Small intestine (tissue), 7 donors: ENCODE measurements at regions not wholly inside any gene's neighbourhood (a gene's known extent, or its start where the extent isn't known, plus 50 kb on each side); places are given as distances from the start of the nearest gene placed in this dataset.

Experiments
- DNase-seq, 2 donors: peaks; one replicate each; pipeline versions ENCODE4 v3.0.0 to v3.0.0-alpha.2; 2013
- FAIRE-seq: peaks from 2 replicates; lab custom pipeline; 2012; peaks lifted over from hg19 to GRCh38; lab: Jason Lieb, UNC
- H3K27ac ChIP-seq, 3 donors: one replicate each; pipeline ENCODE4 v1.5.1; 2013; ENCODE audit warnings: low read length in 2 of 3, mild to moderate bottlenecking in 2 of 3, control low read depth in 1 of 3, inconsistent platforms in 1 of 3, low read depth in 1 of 3, moderate library complexity in 1 of 3
- H3K27me3 ChIP-seq, 3 donors: one replicate each; pipeline ENCODE4 v1.6.1; 2013; ENCODE audit warnings: low read length in 3 of 3, inconsistent platforms in 1 of 3; ENCODE audit not compliant: control insufficient read depth in 3 of 3, insufficient read depth in 3 of 3
- H3K36me3 ChIP-seq, 3 donors: one replicate each; pipeline ENCODE4 v1.6.1; 2013; ENCODE audit warnings: low read length in 3 of 3, inconsistent platforms in 1 of 3, low read depth in 1 of 3, mild to moderate bottlenecking in 1 of 3, moderate library complexity in 1 of 3; ENCODE audit not compliant: control insufficient read depth in 3 of 3, insufficient read depth in 2 of 3
- H3K4me1 ChIP-seq, 3 donors: one replicate each; pipeline ENCODE4 v1.6.1; 2013; ENCODE audit warnings: low read length in 2 of 3, inconsistent platforms in 1 of 3, low read depth in 1 of 3, mild to moderate bottlenecking in 1 of 3, moderate library complexity in 1 of 3; ENCODE audit not compliant: control insufficient read depth in 3 of 3, insufficient read depth in 2 of 3
- H3K4me3 ChIP-seq, 3 donors: one replicate each; pipeline ENCODE4 v1.5.1; 2013; ENCODE audit warnings: low read length in 3 of 3, control low read depth in 1 of 3, inconsistent platforms in 1 of 3, low read depth in 1 of 3, mild to moderate bottlenecking in 1 of 3, moderate library complexity in 1 of 3
- H3K9me3 ChIP-seq, 2 donors: one replicate each; pipeline ENCODE4 v1.6.1; 2013; ENCODE audit warnings: low read depth in 1 of 2, low read length in 1 of 2; ENCODE audit not compliant: control insufficient read depth in 2 of 2, insufficient read depth in 1 of 2
- WGBS, 3 donors: extraction: QIAGEN DNeasy Blood & Tissue Kit; methylation state at CpG; one replicate each; pipeline ENCODE4 v1.1.7; 2013; 5-methylcytosine and 5-hydroxymethylcytosine counted together
- donor health status: healthy with polysubstance abuse.
- donor health status: control.
- donor health status: control.
- donor health status: Bipolar disorder and iron deficiency.
- donor health status: healthy.

DNA sequence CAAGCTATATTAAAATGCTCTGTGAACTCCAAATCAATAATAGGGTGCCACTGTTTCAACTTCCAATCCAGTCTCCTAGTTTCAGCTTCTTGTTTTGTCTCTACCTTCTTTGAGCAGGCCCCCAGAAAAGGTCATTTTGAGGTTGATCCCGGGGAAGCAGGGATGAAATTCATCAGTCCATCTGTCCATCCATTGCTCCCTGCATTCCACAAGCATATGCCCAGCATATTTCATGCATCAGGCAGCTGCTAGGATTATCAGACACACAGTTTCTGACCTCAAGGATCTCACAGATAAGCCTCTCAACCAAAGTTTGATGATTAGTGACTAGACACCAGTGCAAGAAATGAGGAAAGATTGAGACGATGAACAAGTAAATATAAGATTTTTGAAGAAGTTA lies 186.6 kb upstream of the PDE1C start:
- DNase-seq (no peak), FAIRE-seq (no peak)
- Histone ChIP-seq H3K4me1 (peaks cover 0 to 6% (median 0%) of the 10 kb centered on the region in 3 donors), H3K27me3 (no peaks in the 10 kb centered on the region), H3K36me3 (no peaks in the 10 kb centered on the region), H3K9me3 (no peaks in the 10 kb centered on the region), H3K27ac (no peak overlapping the region), H3K4me3 (no peak overlapping the region)
- 54 to 71% (median 71%) methylated on average over 2 of the region's 2 CpGs for WGBS, 3 donors

DNA sequence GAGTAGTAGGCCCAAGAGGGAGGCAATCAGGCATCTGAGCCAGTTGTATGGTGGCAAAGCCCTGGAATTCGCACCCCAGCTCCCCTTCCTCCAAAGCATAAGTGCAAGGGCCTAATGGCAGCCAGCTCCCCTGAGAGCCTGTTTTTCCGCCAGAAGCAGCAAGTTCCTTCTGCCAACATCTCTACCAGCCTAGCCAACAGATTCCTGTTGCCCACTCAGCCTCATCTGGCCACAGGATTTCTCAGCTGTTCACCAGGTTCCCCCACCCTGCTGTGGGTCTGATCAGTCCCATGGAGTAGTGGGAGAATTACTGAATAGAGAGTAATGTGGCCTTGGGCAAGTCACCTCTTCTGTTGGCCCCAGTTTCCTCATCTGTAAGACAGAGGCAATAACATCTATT lies 186.2 kb upstream of the PDE1C start:
- Histone ChIP-seq H3K4me1 (peaks cover 0 to 6% (median 0%) of the 10 kb centered on the region in 3 donors), H3K36me3 (no peaks in the 10 kb centered on the region), H3K4me3 (no peak overlapping the region), H3K27me3 (no peaks in the 10 kb centered on the region), H3K27ac (no peak overlapping the region), H3K9me3 (no peaks in the 10 kb centered on the region)
- DNase-seq, result no peak
- 46 to 79% (median 75%) methylated on average over 2 of the region's 2 CpGs for WGBS, 3 donors
- FAIRE-seq, result no peak

DNA sequence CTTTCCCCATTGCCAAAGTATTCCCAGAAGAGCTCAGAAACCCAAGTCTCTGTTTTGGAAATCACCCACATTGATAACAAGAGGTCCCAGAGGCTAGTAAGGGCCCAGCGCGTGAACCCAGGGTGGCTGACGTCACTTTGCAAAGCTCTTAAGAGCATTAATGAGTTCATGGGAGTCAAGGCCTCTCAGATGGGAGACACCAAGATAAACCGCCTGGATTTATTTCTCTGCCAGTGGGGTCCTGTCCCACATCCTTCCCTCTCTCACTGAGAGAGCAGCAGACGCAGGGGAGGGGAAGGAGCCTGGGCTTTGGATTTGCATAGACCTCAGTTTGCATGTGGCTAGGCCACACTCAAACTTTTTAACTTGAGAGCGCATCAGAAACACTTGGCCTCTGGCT lies 184.8 kb upstream of the PDE1C start:
- Histone ChIP-seq H3K4me3 (no peak overlapping the region), H3K36me3 (no peaks in the 10 kb centered on the region), H3K9me3 (no peaks in the 10 kb centered on the region), H3K27me3 (no peaks in the 10 kb centered on the region), H3K4me1 (peaks cover 0 to 6% (median 0%) of the 10 kb centered on the region in 3 donors), H3K27ac (no peak overlapping the region)
- WGBS, 3 donors, result 66 to 79% (median 71%) methylated on average over 6 of the region's 6 CpGs
- DNase-seq (no peak), FAIRE-seq (no peak)

DNA sequence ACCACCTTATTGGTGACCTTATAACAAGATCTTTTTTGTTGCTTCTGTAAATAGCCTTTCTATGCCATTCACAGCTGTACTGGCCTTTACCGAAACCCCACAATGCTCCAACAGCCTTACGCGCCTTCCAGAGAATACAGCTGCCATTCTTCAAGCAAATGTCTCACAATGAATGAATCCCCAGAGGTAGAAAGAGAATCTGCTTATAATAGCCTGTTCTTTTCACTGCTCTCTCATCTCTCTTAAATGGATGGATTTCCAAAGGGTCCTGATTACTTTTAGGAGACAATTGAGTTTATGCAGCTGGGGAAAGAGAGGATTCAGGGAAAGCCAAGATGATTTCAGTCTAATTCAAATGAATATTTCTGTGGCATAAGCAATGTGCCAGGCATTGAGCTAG lies 183.1 kb upstream of the PDE1C start:
- no peak for DNase-seq
- H3K36me3 ChIP-seq, result no peaks in the 10 kb centered on the region
- H3K27me3 ChIP-seq, result peaks cover 0 to 3% (median 0%) of the 10 kb centered on the region in 3 donors
- H3K4me1 ChIP-seq, result peaks cover 0 to 6% (median 0%) of the 10 kb centered on the region in 3 donors
- H3K27ac ChIP-seq, result no peak overlapping the region
- FAIRE-seq, result no peak
- no peaks in the 10 kb centered on the region for H3K9me3 ChIP-seq
- H3K4me3 ChIP-seq, result no peak overlapping the region
- 86 to 100% (median 86%) methylated on average over 3 of the region's 3 CpGs for WGBS, 3 donors

DNA sequence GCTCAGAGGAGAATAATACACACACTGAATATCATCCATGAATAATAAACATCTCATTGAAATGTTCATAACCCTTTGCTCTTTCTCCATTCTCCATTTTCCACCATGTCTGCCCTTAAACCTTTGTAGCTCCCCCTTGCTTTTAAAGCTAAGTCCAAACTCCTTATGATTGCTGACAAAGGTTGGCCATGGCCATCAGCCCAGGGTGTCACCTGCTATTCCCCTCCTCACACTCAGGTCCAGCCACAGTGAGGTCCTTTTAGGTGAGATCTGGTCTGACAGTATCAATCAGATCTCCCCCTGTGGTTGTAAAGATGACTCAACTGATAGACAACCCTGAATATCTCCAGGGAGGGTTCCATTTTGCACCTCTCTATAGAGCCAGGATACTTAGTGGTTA lies 181.5 kb upstream of the PDE1C start:
- no peak for FAIRE-seq
- no peak for DNase-seq

DNA sequence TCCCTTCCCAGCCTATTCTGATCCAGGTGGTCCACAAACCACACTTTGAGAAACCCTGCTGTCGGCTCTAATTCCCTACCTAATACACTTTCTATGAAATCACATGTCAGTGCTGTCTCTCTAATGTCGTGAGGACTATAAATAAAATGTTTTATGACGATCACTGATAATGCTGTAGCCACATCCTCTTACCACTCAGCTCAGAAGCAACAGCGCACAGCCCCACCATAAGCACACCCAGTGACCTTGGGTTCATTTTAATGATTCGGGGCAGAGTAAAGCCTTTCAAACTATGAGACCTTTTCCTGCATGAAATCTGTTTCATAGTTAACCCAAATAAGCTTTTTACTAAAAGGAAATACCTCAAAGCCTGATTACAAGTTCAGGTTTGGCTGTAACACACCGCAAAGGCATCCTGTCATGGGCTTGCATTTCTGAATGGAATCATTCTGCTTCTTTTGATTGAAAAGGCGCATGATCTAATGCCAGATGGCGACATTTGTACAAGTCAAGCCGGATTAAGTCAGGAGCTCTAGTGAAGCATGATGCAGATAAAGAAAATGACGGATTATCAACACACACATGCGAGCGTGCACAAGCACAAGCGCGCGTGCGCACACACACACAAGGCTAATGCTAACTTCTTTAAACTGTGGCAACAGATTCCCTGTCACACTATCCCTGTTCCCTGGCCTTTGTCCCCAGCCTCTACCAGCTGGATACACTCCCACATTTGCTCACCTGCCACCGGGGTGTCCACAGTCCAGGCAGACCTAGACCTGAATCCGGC lies 180.5 kb upstream of the PDE1C start:
- H3K27ac ChIP-seq, result no peak overlapping the region
- peaks cover 0 to 3% (median 0%) of the 10 kb centered on the region in 3 donors for H3K27me3 ChIP-seq
- no peak overlapping the region for H3K4me3 ChIP-seq
- H3K9me3 ChIP-seq, result no peaks in the 10 kb centered on the region
- 35 to 66% (median 65%) methylated on average over 18 of the region's 18 CpGs for WGBS, 3 donors
- DNase-seq, result peak; percentile 7 to 55
- no peak for FAIRE-seq
- no peaks in the 10 kb centered on the region for H3K36me3 ChIP-seq
- peaks cover 0 to 6% (median 0%) of the 10 kb centered on the region in 3 donors for H3K4me1 ChIP-seq

More for the DNA sequence above, 181.5 kb upstream of the PDE1C start:
- Histone ChIP-seq H3K27me3 (peaks cover 0 to 3% (median 0%) of the 10 kb centered on the region in 3 donors), H3K36me3 (no peaks in the 10 kb centered on the region), H3K4me3 (no peak overlapping the region), H3K27ac (no peak overlapping the region), H3K9me3 (no peaks in the 10 kb centered on the region), H3K4me1 (peaks cover 0 to 6% (median 0%) of the 10 kb centered on the region in 3 donors)

DNA sequence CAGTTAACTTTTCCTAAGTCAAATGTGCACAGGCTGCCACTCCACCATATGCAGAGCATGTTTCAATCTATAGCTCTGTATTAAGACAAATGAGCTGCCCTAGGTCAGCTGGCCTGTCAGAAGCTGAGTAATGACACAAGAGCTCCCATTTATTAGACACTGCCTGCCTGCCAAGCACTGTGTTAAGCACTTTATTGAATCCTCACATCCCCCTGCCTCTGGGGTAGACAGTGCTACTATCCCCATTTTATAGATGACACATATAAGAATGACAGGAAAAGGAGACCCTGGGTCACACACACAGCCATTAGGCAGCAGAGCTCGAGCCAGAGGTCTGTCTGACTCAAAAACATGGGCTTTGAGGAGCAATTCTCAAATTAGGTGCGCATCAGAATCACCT lies 179.8 kb upstream of the PDE1C start:
- FAIRE-seq (no peak), DNase-seq (no peak)
- H3K27ac ChIP-seq, result no peak overlapping the region

DNA sequence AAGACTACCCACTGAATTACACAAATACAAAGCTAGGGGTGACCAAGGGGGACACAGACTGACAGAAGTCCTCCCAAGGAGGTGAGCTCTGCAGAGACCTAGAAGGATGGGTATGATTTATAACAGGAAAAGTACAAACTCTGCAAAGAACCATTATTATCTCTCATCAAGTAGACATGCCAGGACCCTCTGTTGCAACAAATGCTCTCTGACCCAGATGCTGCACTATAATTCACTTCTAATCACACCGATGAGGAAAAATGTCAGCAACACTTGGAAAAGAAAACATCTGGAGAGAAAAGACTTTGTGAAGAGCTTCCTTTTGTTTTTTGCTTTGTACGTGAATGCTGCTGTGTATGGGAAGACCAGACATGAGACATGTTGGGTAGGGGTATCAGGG lies 178.3 kb upstream of the PDE1C start:
- H3K9me3 ChIP-seq, result no peaks in the 10 kb centered on the region
- 57 to 72% (median 63%) methylated on average over 2 of the region's 2 CpGs for WGBS, 3 donors
- no peak overlapping the region for H3K4me3 ChIP-seq
- no peak overlapping the region for H3K27ac ChIP-seq
- DNase-seq, result no peak
- peaks cover 0 to 3% (median 0%) of the 10 kb centered on the region in 3 donors for H3K27me3 ChIP-seq
- H3K4me1 ChIP-seq, result no peaks in the 10 kb centered on the region
- no peak for FAIRE-seq
- no peaks in the 10 kb centered on the region for H3K36me3 ChIP-seq

More for the DNA sequence above, 179.8 kb upstream of the PDE1C start:
- H3K9me3 ChIP-seq, result no peaks in the 10 kb centered on the region
- no peak overlapping the region for H3K4me3 ChIP-seq
- H3K36me3 ChIP-seq, result no peaks in the 10 kb centered on the region
- H3K4me1 ChIP-seq, result peaks cover 0 to under 1% (median 0%) of the 10 kb centered on the region in 3 donors
- peaks cover 0 to 3% (median 0%) of the 10 kb centered on the region in 3 donors for H3K27me3 ChIP-seq
- 44 to 63% (median 44%) methylated on average over 2 of the region's 2 CpGs for WGBS, 3 donors
